ENCODE measurements at regions not wholly inside any gene's neighbourhood (a gene's known extent, or its start where the extent isn't known, plus 50 kb on each side); places are given as distances from the start of the nearest gene placed in this dataset.

- intact Hi-C loops (cut with micrococcal nuclease), result no loop called here
- peaks cover 7% of the 10 kb centered on the region for H3K9me3 Mint-ChIP-seq
- no peaks in the 10 kb centered on the region for H3K4me1 Mint-ChIP-seq (ENCODE audit: low read depth)
- no peak overlapping the region for H3K27ac Mint-ChIP-seq
- H3K36me3 Mint-ChIP-seq, result no peaks in the 10 kb centered on the region
- POLR2A ChIA-PET, result no interaction called here
- H3K4me3 Mint-ChIP-seq, result no peak overlapping the region
- CTCF ChIA-PET, result no interaction called here
- no peaks in the 10 kb centered on the region for H3K27me3 Mint-ChIP-seq
- no peak for DNase-seq
Measured at GRCh38 chr17:12566291-12566690, 99.4 kb upstream of the MYOCD start.

- peaks cover 7% of the 10 kb centered on the region for H3K9me3 Mint-ChIP-seq
- H3K4me3 Mint-ChIP-seq, result no peak overlapping the region
- POLR2A ChIA-PET, result no interaction called here
- no peak overlapping the region for H3K27ac Mint-ChIP-seq
- no peaks in the 10 kb centered on the region for H3K36me3 Mint-ChIP-seq
- DNase-seq, result no peak
- no peaks in the 10 kb centered on the region for H3K27me3 Mint-ChIP-seq
- H3K4me1 Mint-ChIP-seq (ENCODE audit: low read depth), result no peaks in the 10 kb centered on the region
- intact Hi-C loops (cut with micrococcal nuclease), result no loop called here
- CTCF ChIA-PET, result no interaction called here
Measured at GRCh38 chr17:12567077-12568053, 98.3 kb upstream of the MYOCD start.

GRCh38 chr17:12568358-12569251, 97.1 kb upstream of the MYOCD start:
- ChIA-PET CTCF (no interaction called here), POLR2A (no interaction called here)
- no peak for DNase-seq
- Mint-ChIP-seq H3K36me3 (no peaks in the 10 kb centered on the region), H3K27ac (no peak overlapping the region), H3K27me3 (no peaks in the 10 kb centered on the region), H3K4me1 (ENCODE audit: low read depth) (no peaks in the 10 kb centered on the region), H3K9me3 (peaks cover 7% of the 10 kb centered on the region), H3K4me3 (no peak overlapping the region)
- intact Hi-C loops (cut with micrococcal nuclease), result no loop called here

- H3K36me3 Mint-ChIP-seq, result no peaks in the 10 kb centered on the region
- CTCF ChIA-PET, result no interaction called here
Measured at GRCh38 chr17:12571606-12572005, 94.1 kb upstream of the MYOCD start.

GRCh38 chr17:12574525-12574924, 91.2 kb upstream of the MYOCD start:
- ChIA-PET CTCF (no interaction called here), POLR2A (no interaction called here)
- Mint-ChIP-seq H3K9me3 (peaks cover 5% of the 10 kb centered on the region), H3K4me3 (no peak overlapping the region), H3K4me1 (ENCODE audit: low read depth) (no peaks in the 10 kb centered on the region), H3K27ac (no peak overlapping the region), H3K27me3 (no peaks in the 10 kb centered on the region), H3K36me3 (no peaks in the 10 kb centered on the region)
- intact Hi-C loops (cut with micrococcal nuclease), result no loop called here
- DNase-seq, result no peak

More at GRCh38 chr17:12571606-12572005, 94.1 kb upstream of the MYOCD start:
- no peak overlapping the region for H3K4me3 Mint-ChIP-seq
- intact Hi-C loops (cut with micrococcal nuclease), result no loop called here
- DNase-seq, result no peak
- no peak overlapping the region for H3K27ac Mint-ChIP-seq
- POLR2A ChIA-PET, result no interaction called here
- H3K4me1 Mint-ChIP-seq (ENCODE audit: low read depth), result no peaks in the 10 kb centered on the region
- peaks cover 7% of the 10 kb centered on the region for H3K9me3 Mint-ChIP-seq
- H3K27me3 Mint-ChIP-seq, result no peaks in the 10 kb centered on the region

GRCh38 chr17:12575641-12576040, 90.0 kb upstream of the MYOCD start:
- Mint-ChIP-seq H3K9me3 (no peaks in the 10 kb centered on the region), H3K4me1 (ENCODE audit: low read depth) (no peaks in the 10 kb centered on the region), H3K27me3 (no peaks in the 10 kb centered on the region), H3K36me3 (no peaks in the 10 kb centered on the region), H3K27ac (no peak overlapping the region), H3K4me3 (no peak overlapping the region)
- intact Hi-C loops (cut with micrococcal nuclease), result no loop called here
- no peak for DNase-seq
- CTCF ChIA-PET, result no interaction called here
- POLR2A ChIA-PET, result no interaction called here

- peaks cover 2% of the 10 kb centered on the region for H3K9me3 Mint-ChIP-seq
- H3K4me1 Mint-ChIP-seq (ENCODE audit: low read depth), result no peaks in the 10 kb centered on the region
- ChIA-PET CTCF (no interaction called here), POLR2A (no interaction called here)
- no peaks in the 10 kb centered on the region for H3K27me3 Mint-ChIP-seq
- no peak overlapping the region for H3K4me3 Mint-ChIP-seq
- intact Hi-C loops (cut with micrococcal nuclease), result no loop called here
- H3K27ac Mint-ChIP-seq, result no peak overlapping the region
- H3K36me3 Mint-ChIP-seq, result no peaks in the 10 kb centered on the region
- DNase-seq, result no peak
Measured at GRCh38 chr17:12579288-12579687, 86.4 kb upstream of the MYOCD start.

- Mint-ChIP-seq H3K36me3 (no peaks in the 10 kb centered on the region), H3K27ac (no peak overlapping the region), H3K4me1 (ENCODE audit: low read depth) (no peaks in the 10 kb centered on the region), H3K27me3 (no peaks in the 10 kb centered on the region), H3K9me3 (peaks cover 2% of the 10 kb centered on the region), H3K4me3 (no peak overlapping the region)
- CTCF ChIA-PET, result no interaction called here
- intact Hi-C loops (cut with micrococcal nuclease), result no loop called here
- POLR2A ChIA-PET, result no interaction called here
- DNase-seq, result no peak
Measured at GRCh38 chr17:12580640-12581039, 85.0 kb upstream of the MYOCD start.

- Mint-ChIP-seq H3K9me3 (peaks cover 13% of the 10 kb centered on the region), H3K27ac (no peak overlapping the region), H3K4me1 (ENCODE audit: low read depth) (no peaks in the 10 kb centered on the region), H3K36me3 (no peaks in the 10 kb centered on the region), H3K4me3 (no peak overlapping the region), H3K27me3 (no peaks in the 10 kb centered on the region)
- intact Hi-C loops (cut with micrococcal nuclease), result no loop called here
- CTCF ChIA-PET, result no interaction called here
- POLR2A ChIA-PET, result no interaction called here
- DNase-seq, result no peak
Measured at GRCh38 chr17:12584727-12585126, 81.0 kb upstream of the MYOCD start.

- DNase-seq, result no peak
- ChIA-PET POLR2A (no interaction called here), CTCF (no interaction called here)
- no peaks in the 10 kb centered on the region for H3K4me1 Mint-ChIP-seq (ENCODE audit: low read depth)
- no peak overlapping the region for H3K27ac Mint-ChIP-seq
- intact Hi-C loops (cut with micrococcal nuclease), result no loop called here
- no peaks in the 10 kb centered on the region for H3K27me3 Mint-ChIP-seq
- H3K4me3 Mint-ChIP-seq, result no peak overlapping the region
- peaks cover 11% of the 10 kb centered on the region for H3K9me3 Mint-ChIP-seq
- no peaks in the 10 kb centered on the region for H3K36me3 Mint-ChIP-seq
Measured at GRCh38 chr17:12588531-12588930, 77.2 kb upstream of the MYOCD start.

GRCh38 chr17:12590417-12590816, 75.3 kb upstream of the MYOCD start:
- DNase-seq, result no peak
- Mint-ChIP-seq H3K9me3 (peaks cover 11% of the 10 kb centered on the region), H3K4me3 (no peak overlapping the region), H3K27ac (no peak overlapping the region), H3K4me1 (ENCODE audit: low read depth) (no peaks in the 10 kb centered on the region), H3K36me3 (no peaks in the 10 kb centered on the region), H3K27me3 (no peaks in the 10 kb centered on the region)
- CTCF ChIA-PET, result no interaction called here
- POLR2A ChIA-PET, result no interaction called here
- intact Hi-C loops (cut with micrococcal nuclease), result no loop called here

GRCh38 chr17:12591021-12591735, 74.5 kb upstream of the MYOCD start:
- peaks cover 11% of the 10 kb centered on the region for H3K9me3 Mint-ChIP-seq
- H3K4me1 Mint-ChIP-seq (ENCODE audit: low read depth), result no peaks in the 10 kb centered on the region
- intact Hi-C loops (cut with micrococcal nuclease), result no loop called here

More at GRCh38 chr17:12591021-12591735, 74.5 kb upstream of the MYOCD start:
- CTCF ChIA-PET, result no interaction called here
- Mint-ChIP-seq H3K36me3 (no peaks in the 10 kb centered on the region), H3K27me3 (no peaks in the 10 kb centered on the region), H3K27ac (no peak overlapping the region), H3K4me3 (no peak overlapping the region)
- POLR2A ChIA-PET, result no interaction called here
- no peak for DNase-seq

All from activated CD4-positive, alpha-beta memory T cell treated with anti-CD3 and anti-CD28 coated beads for 36 hours (primary cell).